ENCODE measurements at regions not wholly inside any gene's neighbourhood (a gene's known extent, or its start where the extent isn't known, plus 50 kb on each side); places are given as distances from the start of the nearest gene placed in this dataset.

- Histone ChIP-seq H3K4me1 (ENCODE audit: control insufficient read depth, insufficient read depth, low read length) (no peaks in the 10 kb centered on the region), H3K4me3 (ENCODE audit: low read depth, low read length) (no peak overlapping the region), H3K9ac (ENCODE audit: low read length) (no peak overlapping the region), H3K27me3 (ENCODE audit: control insufficient read depth, insufficient read depth, low read length) (no peaks in the 10 kb centered on the region), H3K9me3 (ENCODE audit: control insufficient read depth, insufficient read depth, low read depth, low read length) (peaks cover 8% of the 10 kb centered on the region), H3K27ac (ENCODE audit: low read depth, low read length) (no peak overlapping the region), H3K36me3 (ENCODE audit: control insufficient read depth, insufficient read depth, low read length) (no peaks in the 10 kb centered on the region)
Observed at GRCh38 chr3:69454204-69454787, 68.4 kb upstream of the FRMD4B start.

- H3K27ac ChIP-seq (ENCODE audit: low read depth, low read length) = no peak overlapping the region
- no peak overlapping the region for H3K9ac ChIP-seq (ENCODE audit: low read length)
- H3K9me3 ChIP-seq (ENCODE audit: control insufficient read depth, insufficient read depth, low read depth, low read length) = peaks cover 8% of the 10 kb centered on the region
- no peak overlapping the region for H3K4me3 ChIP-seq (ENCODE audit: low read depth, low read length)
- H3K27me3 ChIP-seq (ENCODE audit: control insufficient read depth, insufficient read depth, low read length) = no peaks in the 10 kb centered on the region
- no peaks in the 10 kb centered on the region for H3K36me3 ChIP-seq (ENCODE audit: control insufficient read depth, insufficient read depth, low read length)
- no peaks in the 10 kb centered on the region for H3K4me1 ChIP-seq (ENCODE audit: control insufficient read depth, insufficient read depth, low read length)
Observed at GRCh38 chr3:69452295-69452694, 66.4 kb upstream of the FRMD4B start.

- Histone ChIP-seq H3K4me1 (ENCODE audit: control insufficient read depth, insufficient read depth, low read length) (no peaks in the 10 kb centered on the region), H3K9ac (ENCODE audit: low read length) (no peak overlapping the region), H3K4me3 (ENCODE audit: low read depth, low read length) (no peak overlapping the region), H3K36me3 (ENCODE audit: control insufficient read depth, insufficient read depth, low read length) (no peaks in the 10 kb centered on the region), H3K27ac (ENCODE audit: low read depth, low read length) (no peak overlapping the region), H3K27me3 (ENCODE audit: control insufficient read depth, insufficient read depth, low read length) (no peaks in the 10 kb centered on the region), H3K9me3 (ENCODE audit: control insufficient read depth, insufficient read depth, low read depth, low read length) (peaks cover 8% of the 10 kb centered on the region)
Observed at GRCh38 chr3:69451594-69451993, 65.7 kb upstream of the FRMD4B start.

GRCh38 chr3:69448877-69449276, 63.0 kb upstream of the FRMD4B start:
- Histone ChIP-seq H3K4me1 (ENCODE audit: control insufficient read depth, insufficient read depth, low read length) (no peaks in the 10 kb centered on the region), H3K4me3 (ENCODE audit: low read depth, low read length) (no peak overlapping the region), H3K36me3 (ENCODE audit: control insufficient read depth, insufficient read depth, low read length) (no peaks in the 10 kb centered on the region), H3K27me3 (ENCODE audit: control insufficient read depth, insufficient read depth, low read length) (no peaks in the 10 kb centered on the region), H3K27ac (ENCODE audit: low read depth, low read length) (no peak overlapping the region), H3K9me3 (ENCODE audit: control insufficient read depth, insufficient read depth, low read depth, low read length) (peaks cover 5% of the 10 kb centered on the region; the same call in 1 of the 2 replicates), H3K9ac (ENCODE audit: low read length) (no peak overlapping the region)

- no peak overlapping the region for H3K9ac ChIP-seq (ENCODE audit: low read length)
- H3K27me3 ChIP-seq (ENCODE audit: control insufficient read depth, insufficient read depth, low read length) = no peaks in the 10 kb centered on the region
- H3K4me3 ChIP-seq (ENCODE audit: low read depth, low read length) = no peak overlapping the region
- no peaks in the 10 kb centered on the region for H3K36me3 ChIP-seq (ENCODE audit: control insufficient read depth, insufficient read depth, low read length)
- H3K27ac ChIP-seq (ENCODE audit: low read depth, low read length) = no peak overlapping the region
- H3K4me1 ChIP-seq (ENCODE audit: control insufficient read depth, insufficient read depth, low read length) = no peaks in the 10 kb centered on the region
- peaks cover 5% of the 10 kb centered on the region; the same call in 1 of the 2 replicates for H3K9me3 ChIP-seq (ENCODE audit: control insufficient read depth, insufficient read depth, low read depth, low read length)
Observed at GRCh38 chr3:69446402-69447072, 60.6 kb upstream of the FRMD4B start.

- H3K36me3 ChIP-seq (ENCODE audit: control insufficient read depth, insufficient read depth, low read length) = no peaks in the 10 kb centered on the region
- no peak overlapping the region for H3K9ac ChIP-seq (ENCODE audit: low read length)
- H3K27ac ChIP-seq (ENCODE audit: low read depth, low read length) = no peak overlapping the region
Observed at GRCh38 chr3:69445498-69445897, 59.6 kb upstream of the FRMD4B start.

GRCh38 chr3:69445024-69445423, 59.1 kb upstream of the FRMD4B start:
- no peaks in the 10 kb centered on the region for H3K27me3 ChIP-seq (ENCODE audit: control insufficient read depth, insufficient read depth, low read length)
- no peaks in the 10 kb centered on the region for H3K4me1 ChIP-seq (ENCODE audit: control insufficient read depth, insufficient read depth, low read length)
- no peak overlapping the region for H3K9ac ChIP-seq (ENCODE audit: low read length)
- peaks cover 5% of the 10 kb centered on the region; the same call in 1 of the 2 replicates for H3K9me3 ChIP-seq (ENCODE audit: control insufficient read depth, insufficient read depth, low read depth, low read length)
- H3K4me3 ChIP-seq (ENCODE audit: low read depth, low read length) = no peak overlapping the region
- H3K36me3 ChIP-seq (ENCODE audit: control insufficient read depth, insufficient read depth, low read length) = no peaks in the 10 kb centered on the region
- H3K27ac ChIP-seq (ENCODE audit: low read depth, low read length) = no peak overlapping the region

More at GRCh38 chr3:69445498-69445897, 59.6 kb upstream of the FRMD4B start:
- H3K4me3 ChIP-seq (ENCODE audit: low read depth, low read length) = no peak overlapping the region
- no peaks in the 10 kb centered on the region for H3K4me1 ChIP-seq (ENCODE audit: control insufficient read depth, insufficient read depth, low read length)
- peaks cover 5% of the 10 kb centered on the region; the same call in 1 of the 2 replicates for H3K9me3 ChIP-seq (ENCODE audit: control insufficient read depth, insufficient read depth, low read depth, low read length)
- H3K27me3 ChIP-seq (ENCODE audit: control insufficient read depth, insufficient read depth, low read length) = no peaks in the 10 kb centered on the region

GRCh38 chr3:69443457-69443920, 57.6 kb upstream of the FRMD4B start:
- no peak overlapping the region for H3K9ac ChIP-seq (ENCODE audit: low read length)
- peaks cover 5% of the 10 kb centered on the region; the same call in 1 of the 2 replicates for H3K9me3 ChIP-seq (ENCODE audit: control insufficient read depth, insufficient read depth, low read depth, low read length)
- no peak overlapping the region for H3K4me3 ChIP-seq (ENCODE audit: low read depth, low read length)
- no peaks in the 10 kb centered on the region for H3K4me1 ChIP-seq (ENCODE audit: control insufficient read depth, insufficient read depth, low read length)
- H3K36me3 ChIP-seq (ENCODE audit: control insufficient read depth, insufficient read depth, low read length) = no peaks in the 10 kb centered on the region
- no peak overlapping the region for H3K27ac ChIP-seq (ENCODE audit: low read depth, low read length)
- no peaks in the 10 kb centered on the region for H3K27me3 ChIP-seq (ENCODE audit: control insufficient read depth, insufficient read depth, low read length)

GRCh38 chr3:69442771-69443311, 57.0 kb upstream of the FRMD4B start:
- H3K27ac ChIP-seq (ENCODE audit: low read depth, low read length) = no peak overlapping the region

GRCh38 chr3:69441732-69442131, 55.8 kb upstream of the FRMD4B start:
- Histone ChIP-seq H3K4me1 (ENCODE audit: control insufficient read depth, insufficient read depth, low read length) (no peaks in the 10 kb centered on the region), H3K36me3 (ENCODE audit: control insufficient read depth, insufficient read depth, low read length) (no peaks in the 10 kb centered on the region), H3K9ac (ENCODE audit: low read length) (no peak overlapping the region), H3K27ac (ENCODE audit: low read depth, low read length) (no peak overlapping the region), H3K4me3 (ENCODE audit: low read depth, low read length) (no peak overlapping the region), H3K27me3 (ENCODE audit: control insufficient read depth, insufficient read depth, low read length) (no peaks in the 10 kb centered on the region), H3K9me3 (ENCODE audit: control insufficient read depth, insufficient read depth, low read depth, low read length) (peaks cover 5% of the 10 kb centered on the region; the same call in 1 of the 2 replicates)

More at GRCh38 chr3:69442771-69443311, 57.0 kb upstream of the FRMD4B start:
- Histone ChIP-seq H3K36me3 (ENCODE audit: control insufficient read depth, insufficient read depth, low read length) (no peaks in the 10 kb centered on the region), H3K4me3 (ENCODE audit: low read depth, low read length) (no peak overlapping the region), H3K4me1 (ENCODE audit: control insufficient read depth, insufficient read depth, low read length) (no peaks in the 10 kb centered on the region), H3K27me3 (ENCODE audit: control insufficient read depth, insufficient read depth, low read length) (no peaks in the 10 kb centered on the region), H3K9me3 (ENCODE audit: control insufficient read depth, insufficient read depth, low read depth, low read length) (peaks cover 5% of the 10 kb centered on the region; the same call in 1 of the 2 replicates), H3K9ac (ENCODE audit: low read length) (no peak overlapping the region)

GRCh38 chr3:69441040-69441439, 55.2 kb upstream of the FRMD4B start:
- Histone ChIP-seq H3K36me3 (ENCODE audit: control insufficient read depth, insufficient read depth, low read length) (no peaks in the 10 kb centered on the region), H3K9me3 (ENCODE audit: control insufficient read depth, insufficient read depth, low read depth, low read length) (peaks cover 5% of the 10 kb centered on the region; the same call in 1 of the 2 replicates), H3K27me3 (ENCODE audit: control insufficient read depth, insufficient read depth, low read length) (no peaks in the 10 kb centered on the region)

More at GRCh38 chr3:69441040-69441439, 55.2 kb upstream of the FRMD4B start:
- Histone ChIP-seq H3K4me3 (ENCODE audit: low read depth, low read length) (no peak overlapping the region), H3K27ac (ENCODE audit: low read depth, low read length) (no peak overlapping the region), H3K9ac (ENCODE audit: low read length) (no peak overlapping the region), H3K4me1 (ENCODE audit: control insufficient read depth, insufficient read depth, low read length) (no peaks in the 10 kb centered on the region)
